WTC11 (cell line): ENCODE measurements at regions not wholly inside any gene's neighbourhood (a gene's known extent, or its start where the extent isn't known, plus 50 kb on each side); places are given as distances from the start of the nearest gene placed in this dataset.
"Not testable (repeated sequence)": the region's sequence is repeated elsewhere in the genome, so short reads cannot be mapped to it uniquely, and the experiment has no call there.

Experiments
- ATAC-seq: fragments of 200-7000 bp; cut with Tn5 transposase; 2 replicates; pipeline ENCODE4 v1.10.0; 2021; ENCODE audit warnings: mild to moderate bottlenecking, moderate library complexity
- CTCF ChIA-PET: fragments of 300-600 bp; sonication (Branson Sonifier 250); formaldehyde crosslinking; loops from one replicate; lab custom pipeline; 2021; ENCODE audit warnings: antibody characterized with exemption; lab: Charles Lee
- POLR2A ChIA-PET: fragments of 350-600 bp; sonication (Branson Sonifier 250); formaldehyde crosslinking; loops from one replicate; lab custom pipeline; 2021; ENCODE audit warnings: antibody characterized with exemption; lab: Charles Lee
- DNase-seq: peaks from one replicate; pipeline ENCODE4 v3.0.0; 2021; ENCODE audit warnings: low spot score
- H3K27ac Mint-ChIP-seq: 2 replicates; pipeline ENCODE4 v1.8.0; 2021; ENCODE audit warnings: mixed read lengths
- H3K27me3 Mint-ChIP-seq: 2 replicates; pipeline ENCODE4 v1.8.0; 2021; ENCODE audit warnings: low read depth, mild to moderate bottlenecking, moderate library complexity, mixed read lengths
- H3K36me3 Mint-ChIP-seq: 2 replicates; pipeline ENCODE4 v1.8.0; 2021; ENCODE audit warnings: mixed read lengths
- H3K4me1 Mint-ChIP-seq: 2 replicates; pipeline ENCODE4 v1.8.0; 2022; ENCODE audit warnings: mixed read lengths
- H3K4me3 Mint-ChIP-seq: 2 replicates; pipeline ENCODE4 v1.8.0; 2021; ENCODE audit warnings: mild to moderate bottlenecking, moderate library complexity, mixed read lengths
- H3K9me3 Mint-ChIP-seq: 2 replicates; pipeline ENCODE4 v1.8.0; 2021; ENCODE audit warnings: mixed read lengths

GRCh38 chr1:85520826-85521820 is 56.2 kb upstream of the DDAH1 start:
- H3K4me3 Mint-ChIP-seq, POLR2A ChIA-PET, H3K4me1 Mint-ChIP-seq, DNase-seq, CTCF ChIA-PET, H3K27me3 Mint-ChIP-seq, H3K36me3 Mint-ChIP-seq, H3K27ac Mint-ChIP-seq, H3K9me3 Mint-ChIP-seq: not testable (repeated sequence)
- ATAC-seq, result peak; percentile 92

- peaks cover 10% of the 10 kb centered on the region for H3K4me1 Mint-ChIP-seq
- H3K36me3 Mint-ChIP-seq, H3K27me3 Mint-ChIP-seq, POLR2A ChIA-PET, ATAC-seq, CTCF ChIA-PET, DNase-seq, H3K4me3 Mint-ChIP-seq, H3K27ac Mint-ChIP-seq, H3K9me3 Mint-ChIP-seq: not testable (repeated sequence)
Measured at GRCh38 chr1:85522458-85522857, 57.5 kb upstream of the DDAH1 start.

- CTCF ChIA-PET, H3K27me3 Mint-ChIP-seq, H3K9me3 Mint-ChIP-seq, ATAC-seq, POLR2A ChIA-PET, H3K36me3 Mint-ChIP-seq, H3K4me3 Mint-ChIP-seq, DNase-seq, H3K27ac Mint-ChIP-seq: not testable (repeated sequence)
- peaks cover 10% of the 10 kb centered on the region for H3K4me1 Mint-ChIP-seq
Measured at GRCh38 chr1:85523061-85523460, 57.5 kb upstream of the CCN1 start.

GRCh38 chr1:85524281-85524886 is 56.2 kb upstream of the CCN1 start:
- H3K4me3 Mint-ChIP-seq, H3K27ac Mint-ChIP-seq, H3K27me3 Mint-ChIP-seq, H3K36me3 Mint-ChIP-seq, POLR2A ChIA-PET, DNase-seq, CTCF ChIA-PET, ATAC-seq, H3K9me3 Mint-ChIP-seq: not testable (repeated sequence)
- peaks cover 10% of the 10 kb centered on the region for H3K4me1 Mint-ChIP-seq

- H3K36me3 Mint-ChIP-seq, H3K4me3 Mint-ChIP-seq, H3K9me3 Mint-ChIP-seq, POLR2A ChIA-PET, DNase-seq, H3K27ac Mint-ChIP-seq, H3K27me3 Mint-ChIP-seq, CTCF ChIA-PET, ATAC-seq: not testable (repeated sequence)
- H3K4me1 Mint-ChIP-seq, result peaks cover 10% of the 10 kb centered on the region
Measured at GRCh38 chr1:85525591-85525991, 55.0 kb upstream of the CCN1 start.

- ATAC-seq, result not testable (repeated sequence)
Measured at GRCh38 chr1:85526216-85526615, 54.3 kb upstream of the CCN1 start.

GRCh38 chr1:85527145-85527544 is 53.4 kb upstream of the CCN1 start:
- POLR2A ChIA-PET, result not testable (repeated sequence)

More at GRCh38 chr1:85526216-85526615, 54.3 kb upstream of the CCN1 start:
- DNase-seq, POLR2A ChIA-PET, CTCF ChIA-PET, H3K27ac Mint-ChIP-seq, H3K9me3 Mint-ChIP-seq, H3K36me3 Mint-ChIP-seq, H3K4me3 Mint-ChIP-seq, H3K27me3 Mint-ChIP-seq: not testable (repeated sequence)
- peaks cover 10% of the 10 kb centered on the region for H3K4me1 Mint-ChIP-seq

More at GRCh38 chr1:85527145-85527544, 53.4 kb upstream of the CCN1 start:
- H3K36me3 Mint-ChIP-seq, H3K4me1 Mint-ChIP-seq, H3K9me3 Mint-ChIP-seq, CTCF ChIA-PET, H3K27me3 Mint-ChIP-seq, H3K4me3 Mint-ChIP-seq: not testable (repeated sequence)
- peak overlapping the region; percentile 82; the same call in 1 of the 2 replicates for H3K27ac Mint-ChIP-seq
- ATAC-seq, result peak; percentile 97
- DNase-seq, result peak; percentile 49
